ENCODE measurements at regions not wholly inside any gene's neighbourhood (a gene's known extent, or its start where the extent isn't known, plus 50 kb on each side); places are given as distances from the start of the nearest gene placed in this dataset.
"Not testable (repeated sequence)": the region's sequence is repeated elsewhere in the genome, so short reads cannot be mapped to it uniquely, and the experiment has no call there.

DNA sequence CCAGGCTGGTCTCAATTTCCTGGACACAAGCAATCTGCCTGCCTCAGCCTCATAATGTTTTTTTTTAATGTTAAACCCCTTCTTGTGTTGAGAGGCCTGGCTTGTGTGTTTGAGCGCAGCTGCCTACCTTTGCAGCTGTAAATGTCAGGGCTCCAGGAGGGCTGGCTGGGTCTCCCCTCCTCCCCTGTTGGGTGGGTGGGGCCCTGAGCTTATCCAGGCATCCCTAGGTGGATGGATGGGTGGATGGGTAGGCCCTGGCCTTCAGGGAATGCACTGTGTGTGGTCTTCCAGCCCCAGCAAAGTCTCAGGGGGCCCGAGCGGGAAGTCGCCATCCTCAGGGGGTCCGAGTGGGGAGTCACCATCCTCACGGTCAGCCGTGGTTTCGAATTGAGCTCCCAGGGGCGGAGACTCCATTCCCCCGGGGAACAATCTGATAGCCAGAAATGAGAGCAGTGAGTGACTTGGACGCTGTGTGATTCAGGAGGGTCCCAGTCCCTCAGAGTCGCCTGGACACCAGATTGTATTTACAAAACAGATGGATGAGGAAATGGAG is 279.4 kb upstream of the PLGLB2 start:
- not testable (repeated sequence) for DNase-seq

DNA sequence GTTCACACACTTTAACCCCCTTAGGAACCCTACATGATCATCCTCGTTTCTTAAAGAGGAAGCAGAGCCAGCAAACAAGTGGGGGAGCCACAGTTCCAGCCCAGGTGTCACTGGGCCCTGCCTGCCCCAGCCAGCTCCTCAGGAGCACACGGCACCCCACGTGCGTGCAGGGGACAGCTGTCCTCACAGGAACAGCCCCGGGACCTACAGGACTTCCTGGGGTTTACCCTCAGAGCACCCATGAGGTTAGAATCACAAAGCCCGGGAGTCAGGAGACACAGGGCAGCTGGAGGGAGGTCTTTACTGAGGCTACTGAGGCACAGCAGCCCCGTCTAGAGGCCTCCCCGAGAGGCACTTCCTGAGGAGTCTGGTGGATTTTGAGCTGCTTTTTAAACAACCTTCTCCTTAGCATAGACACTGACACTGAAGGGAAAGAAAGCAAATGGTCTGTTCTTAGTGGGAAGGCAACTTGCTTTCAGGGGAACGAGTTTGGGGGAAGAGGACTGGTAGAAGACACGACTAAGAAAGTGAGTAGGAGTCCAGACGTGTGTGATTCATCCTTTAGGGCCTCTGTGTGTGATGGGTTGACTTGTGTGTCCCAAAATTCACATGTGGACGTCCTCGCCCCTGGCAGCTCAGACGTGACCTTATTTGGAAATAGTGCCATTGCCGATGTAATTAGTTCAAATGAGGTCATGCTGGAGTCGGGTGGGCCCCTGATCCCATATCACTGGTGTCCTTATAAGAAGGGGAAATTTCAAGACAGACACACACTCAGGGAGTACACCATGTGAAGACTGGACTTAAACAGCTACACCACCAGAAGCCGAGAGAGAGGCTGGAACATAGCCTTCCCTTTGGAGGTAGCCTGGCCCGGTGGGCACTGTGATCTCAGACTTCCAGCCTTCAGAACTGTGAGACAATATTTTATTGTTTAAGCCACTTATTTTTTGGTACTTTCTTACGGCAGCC is 278.4 kb upstream of the PLGLB2 start:
- not testable (repeated sequence) for DNase-seq

DNA sequence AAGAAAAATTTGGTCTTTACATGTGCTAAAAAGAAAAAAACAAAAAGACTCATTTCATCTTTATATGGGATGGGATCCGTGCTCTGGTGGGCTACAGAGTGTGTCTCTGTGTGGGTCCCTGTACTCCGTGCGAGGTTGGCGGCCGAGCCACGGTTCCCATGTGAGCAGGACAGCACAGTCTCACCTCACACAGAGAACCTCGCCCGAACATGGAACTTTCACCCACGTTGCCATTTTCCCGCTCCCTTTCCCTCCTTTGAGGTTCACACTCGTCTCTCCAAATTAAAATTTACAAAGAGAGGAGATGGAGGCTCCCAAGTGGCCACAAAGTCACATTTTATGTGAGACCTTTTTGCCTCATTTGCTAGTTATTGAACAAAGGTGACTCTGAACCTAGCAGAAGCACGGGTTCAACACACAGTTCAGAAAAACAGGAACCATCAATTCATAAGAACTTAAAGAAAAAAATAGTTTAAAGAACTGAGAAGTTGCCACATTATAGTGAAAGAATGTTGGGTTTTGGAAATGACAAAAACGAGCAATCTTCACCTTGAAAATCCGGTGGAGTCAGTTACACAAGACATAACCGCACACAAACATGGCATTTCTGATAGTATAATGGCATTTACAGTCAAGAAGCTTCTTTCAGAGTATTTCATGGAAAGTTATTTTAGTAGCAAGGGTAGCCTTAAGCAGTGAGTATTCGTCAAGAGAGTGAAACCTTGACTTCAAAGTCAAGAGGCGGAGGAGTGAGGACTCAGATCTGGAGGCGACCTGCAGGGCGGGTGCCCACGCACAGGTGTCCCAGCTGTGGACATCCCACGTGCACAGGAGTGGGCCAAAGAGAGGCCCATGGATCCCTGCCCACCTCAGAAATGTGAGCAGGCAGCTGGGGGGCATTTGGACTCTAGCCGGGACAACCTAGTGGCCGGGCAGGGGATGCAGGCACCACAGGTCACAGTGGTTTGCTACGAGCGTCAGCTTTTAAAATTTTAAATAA is 277.2 kb upstream of the PLGLB2 start:
- DNase-seq = not testable (repeated sequence)

DNA sequence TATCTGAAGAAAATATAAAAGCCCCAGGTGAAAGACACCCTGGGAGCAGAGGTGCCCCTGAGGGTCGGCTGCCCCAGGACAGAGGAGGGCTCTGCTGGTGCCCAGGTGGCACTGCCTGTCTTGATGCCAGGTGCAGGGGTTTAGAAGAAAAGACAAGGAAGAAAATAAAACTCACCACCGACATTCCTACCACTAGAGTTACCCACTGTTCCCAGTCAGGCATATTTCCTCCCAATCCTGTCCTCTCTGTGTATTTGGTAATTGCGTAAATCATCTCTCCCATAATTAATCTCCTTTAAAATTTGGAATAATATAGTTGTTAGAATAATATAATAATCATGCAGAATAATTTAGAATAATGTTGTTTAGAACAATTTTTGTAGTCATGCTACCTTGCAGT is 276.4 kb upstream of the PLGLB2 start:
- DNase-seq = not testable (repeated sequence)

DNA sequence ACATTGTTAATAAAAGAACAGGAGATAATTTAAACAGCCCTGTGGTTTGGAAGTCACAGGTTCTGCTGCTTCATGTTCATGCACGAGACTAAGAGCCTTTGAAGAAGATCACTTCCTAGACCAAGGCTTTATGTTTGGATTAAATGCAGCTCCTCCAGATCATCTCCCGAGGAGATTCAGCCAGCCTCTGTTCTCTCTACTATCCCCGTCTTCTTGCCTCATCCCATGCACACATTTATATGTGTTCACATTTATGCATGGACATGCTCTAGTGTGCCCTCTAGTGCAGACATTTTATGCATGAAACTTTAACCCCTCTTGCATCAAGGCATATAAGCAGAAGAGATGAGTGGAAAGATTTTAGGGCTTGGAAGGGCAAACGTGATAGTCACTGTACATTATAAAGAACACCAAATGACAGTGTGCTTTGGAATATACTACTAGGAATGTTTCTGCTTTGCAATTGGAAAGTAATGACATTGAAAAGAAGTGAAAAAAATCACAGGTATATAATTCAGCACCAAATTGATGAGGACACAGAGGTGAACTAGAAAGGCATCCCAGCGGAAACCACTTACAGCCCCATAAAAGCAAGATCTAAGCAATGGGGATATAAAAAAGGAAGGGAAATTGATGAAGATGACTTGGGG is 271.5 kb upstream of the PLGLB2 start:
- not testable (repeated sequence) for DNase-seq

DNA sequence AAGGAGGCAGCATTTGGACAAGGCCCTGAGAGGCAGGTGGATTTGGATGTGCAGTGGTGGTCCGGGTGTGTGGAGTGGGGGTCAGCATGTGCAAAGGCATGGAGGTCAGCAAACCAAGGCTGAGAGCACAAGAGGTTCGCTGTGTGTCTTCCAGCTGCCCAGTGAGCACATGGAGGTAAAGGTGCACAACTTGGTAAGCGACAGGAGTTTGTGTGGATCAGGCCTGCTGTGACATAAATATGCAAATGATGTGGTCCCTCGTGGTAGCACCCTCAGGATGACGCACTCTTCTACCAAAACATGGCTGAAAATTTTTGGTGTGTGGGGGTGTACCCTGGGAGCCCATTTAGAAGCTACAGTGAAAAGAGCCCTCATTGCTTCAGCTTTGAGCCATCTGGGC is 271.0 kb upstream of the PLGLB2 start:
- DNase-seq = not testable (repeated sequence)

DNA sequence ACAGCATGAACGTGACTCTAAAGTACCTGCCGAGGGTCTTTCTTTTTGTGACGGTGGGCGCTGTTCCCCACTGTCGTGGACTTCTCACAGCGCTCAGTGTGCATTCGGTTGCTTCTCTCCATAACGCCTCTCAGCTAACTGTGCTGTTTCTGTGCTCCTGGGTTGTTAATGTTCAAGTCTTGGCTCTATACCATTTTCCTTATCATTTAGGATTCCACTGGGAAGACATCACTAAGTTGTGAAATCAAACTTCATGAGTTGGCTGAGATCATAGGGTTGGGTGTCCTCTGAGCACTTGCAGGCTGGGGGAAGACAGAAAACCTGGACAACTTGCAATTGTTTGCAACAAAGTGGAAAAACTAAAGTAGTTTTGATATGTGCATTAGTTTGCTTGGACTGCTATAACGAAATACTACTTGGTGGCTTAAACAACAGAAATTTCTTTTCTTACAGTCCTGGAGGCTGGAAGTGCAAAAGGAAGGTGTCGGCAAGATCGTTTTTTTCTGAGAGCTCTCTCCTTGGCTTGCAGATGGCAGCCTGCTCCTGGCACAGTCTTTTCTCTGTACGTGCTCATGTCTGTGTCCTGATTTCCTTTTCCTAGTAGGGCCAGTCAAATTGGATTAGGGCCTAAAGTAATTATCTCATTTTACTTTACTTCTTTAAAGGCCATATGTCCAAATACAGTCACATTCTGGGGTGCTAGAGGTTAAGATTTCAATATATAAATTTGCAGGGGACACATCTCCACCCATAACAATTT is 270.0 kb upstream of the PLGLB2 start:
- DNase-seq = not testable (repeated sequence)

DNA sequence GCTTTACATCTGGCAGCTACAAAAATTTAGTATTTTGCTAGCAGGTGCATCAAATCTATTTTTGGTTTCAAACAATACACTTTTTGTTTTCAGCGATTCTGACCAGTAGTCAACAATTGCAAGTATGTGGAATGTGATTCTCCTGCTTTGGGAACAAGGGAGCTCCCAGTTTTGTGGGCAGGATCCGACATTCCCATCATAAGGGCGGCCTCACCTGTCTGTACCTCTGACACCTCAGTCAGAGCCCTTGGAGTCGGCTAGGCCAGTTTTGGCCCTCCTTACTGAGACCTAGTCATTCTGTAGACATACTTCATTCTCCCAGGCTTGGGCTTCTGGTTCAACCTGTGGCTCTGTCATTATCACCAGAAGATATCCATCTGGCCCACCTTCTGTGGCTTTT is 269.0 kb upstream of the PLGLB2 start:
- not testable (repeated sequence) for DNase-seq

DNA sequence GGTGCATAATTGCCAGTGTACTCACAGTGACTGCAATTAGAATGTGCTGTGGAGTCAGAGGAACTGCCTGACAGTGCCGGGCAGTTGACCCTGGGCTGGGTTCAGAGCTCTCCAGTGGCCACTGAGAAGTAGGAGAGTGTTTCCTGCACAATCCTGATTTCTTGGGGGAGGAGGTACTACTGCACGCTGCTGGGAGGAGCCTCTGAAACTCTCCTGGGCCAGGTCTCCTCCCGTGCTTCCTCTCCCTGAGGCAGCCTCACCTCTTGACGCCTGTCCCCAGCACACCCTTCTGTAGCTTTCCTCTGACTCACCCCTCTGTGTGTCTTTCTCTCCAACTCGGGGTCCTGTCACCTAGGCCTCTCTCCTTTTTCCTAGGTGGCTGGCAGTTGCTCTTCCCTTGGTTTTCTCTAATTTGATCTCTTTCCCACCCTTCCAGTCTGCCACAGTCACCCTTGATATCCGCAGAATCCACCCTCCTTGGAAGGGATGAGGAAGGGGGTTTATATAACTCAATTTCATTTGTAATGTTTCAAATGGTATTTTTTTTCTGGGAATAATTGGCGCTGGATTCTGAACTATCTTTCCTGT is 264.7 kb upstream of the PLGLB2 start:
- not testable (repeated sequence) for DNase-seq

DNA sequence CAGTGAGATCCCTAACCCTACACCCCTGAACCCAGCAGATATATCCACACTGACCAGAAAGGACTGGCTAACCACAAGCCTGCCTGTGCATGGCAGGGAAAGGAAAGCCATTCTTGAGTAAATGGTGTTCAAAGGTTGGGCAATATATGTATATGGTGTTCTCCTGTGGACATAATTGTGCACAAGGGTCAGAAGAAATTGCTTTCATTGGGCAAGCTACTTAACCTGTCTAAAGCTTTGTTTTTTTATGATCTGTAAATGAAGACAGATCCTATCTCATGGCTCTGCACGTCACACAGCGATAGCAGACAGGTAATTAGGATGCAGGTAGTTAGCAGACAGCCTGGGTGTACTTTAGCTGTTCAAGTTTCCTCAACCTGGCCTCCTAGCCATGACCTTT is 263.5 kb upstream of the PLGLB2 start:
- DNase-seq = not testable (repeated sequence)

DNA sequence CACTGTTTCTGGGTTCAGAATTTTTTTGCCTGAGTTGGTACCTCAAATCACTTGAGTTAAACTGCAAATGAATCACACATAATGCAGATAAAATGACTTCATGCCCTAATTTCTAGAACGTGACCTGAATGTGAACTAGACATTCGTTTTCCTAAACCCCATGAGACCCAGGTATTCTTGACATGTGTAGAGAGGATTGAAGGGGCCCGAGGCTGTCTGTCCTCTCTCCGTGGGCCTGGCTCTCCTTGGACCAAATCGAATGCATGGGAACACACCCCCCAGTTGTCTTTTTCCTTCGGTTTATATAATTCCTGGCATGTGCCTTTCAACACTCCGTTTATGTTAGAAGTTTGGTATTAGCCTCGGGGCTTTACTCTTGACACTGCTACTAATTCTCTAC is 262.4 kb upstream of the PLGLB2 start:
- DNase-seq = not testable (repeated sequence)

DNA sequence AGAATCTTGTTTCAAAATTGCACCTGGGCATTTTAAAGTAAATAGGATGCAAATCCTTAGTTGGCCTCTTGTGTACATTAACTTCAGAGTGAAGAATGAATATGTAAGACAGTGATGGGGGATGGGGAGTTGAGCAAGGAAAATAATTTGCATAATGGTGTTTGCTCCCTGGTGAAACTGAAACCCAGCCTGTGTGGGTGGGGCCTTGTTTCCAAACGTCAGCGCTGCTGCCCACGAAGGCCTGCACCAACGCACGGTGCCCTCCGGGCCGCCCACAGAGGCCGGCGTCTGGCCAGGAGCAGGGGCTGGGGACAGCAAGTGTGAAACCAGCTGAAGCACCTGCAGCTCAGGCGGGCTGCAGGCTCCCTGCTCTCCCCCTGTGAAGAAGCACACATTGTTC is 262.0 kb upstream of the PLGLB2 start:
- not testable (repeated sequence) for DNase-seq

DNA sequence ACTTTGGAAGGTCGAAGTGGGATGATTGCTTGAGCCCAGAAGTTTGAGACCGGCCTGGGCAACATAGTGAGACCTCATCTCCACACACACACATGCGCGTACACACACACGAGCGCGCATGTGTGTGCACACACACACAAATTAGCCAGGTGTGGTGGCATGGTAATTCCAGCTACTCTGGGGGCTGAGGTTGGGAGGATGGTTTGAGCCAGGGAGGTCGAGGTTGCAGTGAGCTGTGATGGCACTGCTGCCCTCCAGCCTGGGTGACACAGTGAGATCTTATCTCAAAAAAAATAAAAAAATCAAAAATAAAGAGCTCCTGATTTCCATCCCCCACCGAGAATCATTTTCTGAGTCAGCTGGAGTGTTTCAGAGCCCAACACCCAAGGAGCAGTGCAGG is 261.5 kb upstream of the PLGLB2 start:
- DNase-seq = not testable (repeated sequence)

DNA sequence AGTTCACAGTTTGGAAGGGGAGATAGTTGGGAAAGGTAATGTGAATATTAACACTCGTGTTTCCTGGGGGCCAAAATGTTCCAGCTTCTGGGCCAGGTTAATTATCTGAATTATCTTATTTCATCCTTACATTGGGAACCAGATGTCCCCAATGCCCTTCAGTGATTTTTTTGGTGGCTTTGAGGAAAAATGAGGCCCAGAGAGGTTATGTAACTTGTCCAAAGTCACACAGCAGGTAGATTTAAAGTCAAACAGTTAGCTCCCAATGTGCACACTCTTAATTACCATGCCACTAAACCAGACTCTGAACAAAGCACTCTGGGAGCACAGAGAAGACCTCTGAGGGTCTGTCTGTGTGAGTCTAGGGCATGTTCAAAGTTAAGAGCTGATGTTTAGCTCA is 259.9 kb upstream of the PLGLB2 start:
- not testable (repeated sequence) for DNase-seq

DNA sequence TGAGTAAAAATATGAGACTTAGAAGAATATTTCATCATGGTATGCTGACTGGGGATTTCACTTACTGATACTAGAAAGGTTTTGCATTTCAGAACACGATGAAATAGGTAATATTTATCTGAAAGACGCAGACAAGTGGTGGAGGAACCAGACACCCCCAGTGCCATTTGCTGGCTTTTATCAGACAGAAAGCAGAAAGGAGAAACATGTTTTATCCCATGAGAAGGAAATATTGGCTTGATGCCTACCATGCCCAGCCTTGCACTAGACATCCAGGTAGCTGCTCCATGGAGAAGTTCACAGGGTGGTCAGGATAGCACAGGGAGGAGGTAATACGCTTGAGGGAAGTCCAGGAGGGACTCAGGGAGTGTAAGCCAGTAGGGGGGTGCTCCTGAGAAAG is 258.9 kb upstream of the PLGLB2 start:
- not testable (repeated sequence) for DNase-seq

DNA sequence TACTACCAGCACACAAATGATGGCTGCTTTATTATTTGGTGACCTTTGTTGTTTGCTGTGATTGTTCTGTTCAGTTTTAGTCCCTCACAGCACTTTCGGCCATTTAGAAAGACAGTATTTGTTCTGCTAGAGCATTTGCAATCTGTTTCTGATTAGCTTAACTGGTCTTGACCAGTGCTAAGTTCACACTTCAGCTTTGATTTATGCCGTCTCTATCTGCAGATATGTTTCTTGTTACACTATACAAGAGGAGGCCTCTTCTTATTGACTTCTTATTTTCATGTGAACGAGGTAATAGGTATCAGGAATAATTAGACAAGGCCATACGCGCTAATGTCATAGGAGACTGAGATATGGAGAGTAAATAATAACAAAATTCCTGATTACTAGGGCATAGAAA is 253.0 kb upstream of the PLGLB2 start:
- not testable (repeated sequence) for DNase-seq

DNA sequence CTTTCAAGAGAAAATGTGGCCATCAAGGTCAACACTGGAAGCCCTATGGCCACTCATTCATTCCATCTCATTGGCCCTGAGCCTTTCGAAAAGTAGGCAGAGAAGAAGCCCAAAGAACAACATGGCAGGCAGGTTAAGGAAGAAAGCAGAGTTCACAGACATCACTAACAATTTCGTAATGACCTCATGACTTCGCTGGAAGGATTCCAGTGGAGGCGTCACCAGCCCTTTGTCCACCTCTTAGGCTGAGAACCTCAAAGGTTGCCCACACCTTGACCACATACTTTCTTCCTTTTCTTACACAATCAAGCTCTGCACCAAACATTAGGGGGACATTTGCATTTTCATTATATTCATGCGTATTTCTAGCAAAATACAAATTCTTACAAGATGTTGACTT is 252.4 kb upstream of the PLGLB2 start:
- not testable (repeated sequence) for DNase-seq

DNA sequence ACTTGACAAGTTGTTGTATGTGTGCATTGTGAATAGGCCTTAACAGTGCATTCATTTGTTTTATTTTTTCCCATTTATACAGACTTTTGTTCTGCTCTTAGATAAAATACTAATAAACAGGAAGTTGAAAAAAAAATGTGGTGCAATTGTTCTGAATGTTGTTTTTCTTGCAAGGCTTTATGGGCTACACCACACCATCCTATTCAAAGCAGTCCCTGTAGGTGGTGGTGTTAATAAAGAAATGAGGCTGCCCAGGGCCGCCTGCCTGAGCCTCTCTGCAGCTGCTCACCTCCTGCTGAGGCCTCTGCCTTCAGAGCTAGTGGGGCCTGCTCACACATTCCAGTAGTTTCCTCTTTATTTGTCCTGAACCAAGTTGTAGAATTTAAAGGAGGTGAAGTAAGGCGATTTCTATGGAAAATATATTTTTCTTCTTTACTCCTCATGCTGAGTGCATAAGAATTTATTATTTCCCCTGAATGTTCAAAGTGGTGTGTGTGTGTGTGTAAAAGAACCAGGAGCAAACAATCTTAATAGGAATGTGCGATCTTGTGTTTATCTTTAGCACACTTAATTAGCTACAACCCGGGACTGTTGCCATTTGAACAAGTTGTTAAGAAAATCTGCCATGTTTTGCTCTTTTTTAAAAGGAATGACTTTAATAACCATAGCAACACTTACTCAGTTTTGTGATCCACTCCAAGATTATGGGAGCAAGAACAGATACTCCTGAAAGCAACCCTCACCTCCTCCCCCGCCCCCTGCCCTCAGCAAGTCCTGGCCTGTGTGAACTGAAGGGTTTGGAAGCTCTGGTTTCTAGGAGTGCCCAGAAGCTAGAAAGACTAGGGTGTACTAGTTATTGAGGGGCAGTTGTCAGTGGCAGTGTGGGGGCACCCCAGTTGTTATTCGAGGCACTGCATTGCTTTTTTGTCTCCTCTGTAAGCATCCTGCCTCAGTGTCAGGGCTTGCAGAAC is 251.6 kb upstream of the PLGLB2 start:
- DNase-seq = not testable (repeated sequence)

DNA sequence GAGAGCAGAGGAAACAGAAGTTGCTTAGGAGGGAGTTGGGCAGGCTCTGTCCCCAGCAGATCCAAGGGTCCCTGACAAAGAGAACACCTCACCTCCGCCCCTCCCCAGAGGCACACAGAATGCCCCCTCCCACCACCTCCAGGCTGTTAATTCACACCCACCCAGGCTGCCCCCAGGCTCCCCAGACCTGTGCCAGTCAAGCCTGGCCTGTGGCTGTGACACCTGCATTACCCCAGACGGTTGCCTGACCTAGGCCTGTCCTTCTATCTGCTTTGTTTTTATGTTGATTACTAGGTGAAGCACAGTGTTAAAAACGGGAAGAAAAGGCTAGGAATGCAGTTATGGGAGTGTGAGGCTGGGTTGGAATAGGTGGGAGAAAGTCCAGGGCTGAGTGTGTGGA is 250.8 kb upstream of the PLGLB2 start:
- DNase-seq = not testable (repeated sequence)

DNA sequence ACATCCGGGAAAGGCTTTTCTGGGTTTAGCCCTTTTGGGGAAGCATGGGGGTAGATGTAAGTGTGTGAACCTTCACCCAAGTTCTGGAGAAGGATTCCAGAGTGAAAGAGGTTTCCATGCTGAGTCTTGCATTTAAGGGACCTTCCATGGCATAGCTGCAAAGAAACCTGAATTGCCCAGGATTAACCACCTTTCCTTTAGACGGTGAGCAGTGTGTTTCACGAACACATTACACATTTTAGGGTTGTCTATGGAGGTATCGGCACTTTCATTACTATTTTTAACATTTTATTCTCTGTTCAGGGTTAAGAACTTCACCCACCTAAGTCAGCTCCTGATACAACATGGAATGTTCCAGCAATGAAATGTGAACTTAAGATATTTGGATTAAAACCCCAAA is 250.2 kb upstream of the PLGLB2 start:
- not testable (repeated sequence) for DNase-seq
